HEK293T (cell line): ENCODE measurements at regions not wholly inside any gene's neighbourhood (a gene's known extent, or its start where the extent isn't known, plus 50 kb on each side); places are given as distances from the start of the nearest gene placed in this dataset.

Experiments
- FOXM1 ChIP-seq: fragments of 450-650 bp; IDR thresholded peaks from 2 replicates; pipeline ENCODE4 v1.6.1; 2017; ENCODE audit warnings: mild to moderate bottlenecking, borderline replicate concordance
- HDGF ChIP-seq: fragments of 450-650 bp; IDR thresholded peaks from 2 replicates; pipeline ENCODE4 v1.6.1; 2017; ENCODE audit warnings: antibody characterized with exemption, borderline replicate concordance
- PKNOX1 ChIP-seq: fragments of 450-650 bp; IDR thresholded peaks from 2 replicates; pipeline ENCODE4 v1.6.1; 2016
- SP1 ChIP-seq: fragments of 450-650 bp; IDR thresholded peaks from 2 replicates; pipeline ENCODE4 v1.6.1; 2017
- TARDBP ChIP-seq: fragments of 450-650 bp; IDR thresholded peaks from 2 replicates; pipeline ENCODE4 v1.6.1; 2016

- TF ChIP-seq PKNOX1 (no peak), TARDBP (no peak), HDGF (no peak), SP1 (no peak), FOXM1 (no peak)
Measured at GRCh38 chr7:41501006-41501405, 201.9 kb downstream of the INHBA start.
